GM12891 (cell line): ENCODE measurements at regions not wholly inside any gene's neighbourhood (a gene's known extent, or its start where the extent isn't known, plus 50 kb on each side); places are given as distances from the start of the nearest gene placed in this dataset.

Experiments
- POLR2A ChIP-seq: IDR thresholded peaks from 2 replicates; pipeline ENCODE4 v1.6.1; 2011; ENCODE audit warnings: low read depth, low read length, control low read depth
- POLR2AphosphoS5 ChIP-seq: IDR thresholded peaks from 2 replicates; pipeline ENCODE4 v1.6.1; 2011; ENCODE audit warnings: low read depth, low read length, control low read depth
- TAF1 ChIP-seq: IDR thresholded peaks from 2 replicates; pipeline ENCODE4 v1.6.1; 2011; ENCODE audit warnings: low read depth, low read length, control low read depth

DNA sequence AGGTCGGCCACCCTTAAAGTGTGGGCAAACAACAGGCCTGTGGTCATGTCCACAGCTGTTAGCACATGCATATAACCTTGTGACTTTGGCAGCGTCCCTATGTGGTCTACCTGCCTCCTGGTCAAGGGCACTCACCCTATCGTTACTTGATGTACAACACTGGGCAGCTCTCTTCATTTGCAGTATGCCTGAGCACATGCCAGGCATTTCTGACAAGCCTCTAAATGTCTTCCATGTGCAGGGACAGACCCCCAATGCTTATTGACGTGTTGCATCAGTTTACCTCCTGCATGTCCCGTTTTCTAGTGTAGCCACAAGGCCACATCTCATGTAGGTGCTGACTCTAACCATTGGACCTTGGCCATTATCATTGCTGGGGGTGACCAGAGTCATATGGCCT is 731.7 kb upstream of the MIR17HG start:
- TF ChIP-seq POLR2A (no peak), TAF1 (no peak), POLR2AphosphoS5 (no peak)
